ENCODE measurements at regions not wholly inside any gene's neighbourhood (a gene's known extent, or its start where the extent isn't known, plus 50 kb on each side); places are given as distances from the start of the nearest gene placed in this dataset.
"Not testable (repeated sequence)": the region's sequence is repeated elsewhere in the genome, so short reads cannot be mapped to it uniquely, and the experiment has no call there.

DNA sequence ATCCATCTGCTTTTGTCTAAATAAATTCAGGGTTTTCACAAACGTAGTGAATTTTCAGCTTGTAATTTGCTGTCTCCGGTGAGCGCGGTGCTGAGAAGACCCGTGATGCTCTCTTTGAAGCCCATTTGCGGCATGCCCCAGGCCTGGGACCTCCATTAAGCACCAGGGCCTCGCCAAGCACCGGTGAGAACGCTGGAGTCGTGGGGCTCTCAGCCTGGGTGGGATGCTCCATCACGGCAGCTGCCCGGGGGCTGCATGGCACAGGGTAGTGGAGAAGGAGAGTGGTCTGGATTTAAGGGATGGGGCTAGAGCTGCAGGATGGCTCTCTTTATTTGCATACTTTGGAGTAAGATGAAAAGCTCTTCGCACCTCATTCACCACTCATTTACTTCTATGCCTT lies 248.7 kb downstream of the ABCC12 start:
- H3K4me3 Mint-ChIP-seq, result no peak overlapping the region
- H3K9me3 Mint-ChIP-seq, result peaks cover 3% of the 10 kb centered on the region
- no peak for DNase-seq
- no peak overlapping the region for H3K27ac Mint-ChIP-seq
- no peaks in the 10 kb centered on the region for H3K4me1 Mint-ChIP-seq
- H3K27me3 Mint-ChIP-seq, result no peaks in the 10 kb centered on the region
- H3K36me3 Mint-ChIP-seq, result no peaks in the 10 kb centered on the region
- CTCF ChIA-PET, result no interaction called here

DNA sequence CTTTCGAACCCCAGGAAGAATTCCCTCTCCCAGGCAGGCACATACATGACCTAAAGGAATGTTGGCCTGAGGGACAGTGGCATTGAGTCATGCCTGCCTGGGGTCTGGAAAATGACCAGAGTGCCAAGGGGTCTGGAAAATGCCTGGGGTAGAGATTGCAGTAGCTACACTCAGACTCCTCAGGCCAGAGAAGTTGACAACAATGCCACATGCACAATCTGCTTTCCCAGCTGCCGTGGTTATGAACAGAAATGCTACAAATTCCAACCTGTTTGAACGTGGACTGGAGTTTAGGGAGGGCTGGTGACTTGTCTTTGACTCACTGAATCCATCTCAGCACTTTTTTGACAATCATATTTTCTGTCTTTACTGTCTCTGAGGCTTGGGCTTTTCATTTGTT lies 250.0 kb downstream of the ABCC12 start:
- H3K4me3 Mint-ChIP-seq, result no peak overlapping the region
- CTCF ChIA-PET, result no interaction called here
- no peak overlapping the region for H3K27ac Mint-ChIP-seq
- no peaks in the 10 kb centered on the region for H3K4me1 Mint-ChIP-seq
- H3K9me3 Mint-ChIP-seq, result peaks cover 3% of the 10 kb centered on the region
- no peaks in the 10 kb centered on the region for H3K36me3 Mint-ChIP-seq
- DNase-seq, result no peak
- H3K27me3 Mint-ChIP-seq, result no peaks in the 10 kb centered on the region

- Mint-ChIP-seq H3K9me3 (peaks cover 3% of the 10 kb centered on the region), H3K27me3 (no peaks in the 10 kb centered on the region), H3K36me3 (no peaks in the 10 kb centered on the region), H3K4me1 (no peaks in the 10 kb centered on the region), H3K4me3 (no peak overlapping the region), H3K27ac (no peak overlapping the region)
- DNase-seq, result no peak
- CTCF ChIA-PET, result no interaction called here
Observed at GRCh38 chr16:47904691-47905090, 251.1 kb downstream of the ABCC12 start.

GRCh38 chr16:47903470-47903869 lies 252.3 kb downstream of the ABCC12 start:
- DNase-seq, result no peak
- Mint-ChIP-seq H3K4me3 (no peak overlapping the region), H3K36me3 (no peaks in the 10 kb centered on the region), H3K4me1 (no peaks in the 10 kb centered on the region), H3K27me3 (no peaks in the 10 kb centered on the region), H3K9me3 (peaks cover 3% of the 10 kb centered on the region), H3K27ac (no peak overlapping the region)
- CTCF ChIA-PET, result no interaction called here

- CTCF ChIA-PET, H3K9me3 Mint-ChIP-seq, H3K27me3 Mint-ChIP-seq, DNase-seq, H3K4me1 Mint-ChIP-seq, H3K36me3 Mint-ChIP-seq, H3K4me3 Mint-ChIP-seq, H3K27ac Mint-ChIP-seq: not testable (repeated sequence)
Observed at GRCh38 chr16:47897105-47897504, 258.7 kb downstream of the ABCC12 start.

DNA sequence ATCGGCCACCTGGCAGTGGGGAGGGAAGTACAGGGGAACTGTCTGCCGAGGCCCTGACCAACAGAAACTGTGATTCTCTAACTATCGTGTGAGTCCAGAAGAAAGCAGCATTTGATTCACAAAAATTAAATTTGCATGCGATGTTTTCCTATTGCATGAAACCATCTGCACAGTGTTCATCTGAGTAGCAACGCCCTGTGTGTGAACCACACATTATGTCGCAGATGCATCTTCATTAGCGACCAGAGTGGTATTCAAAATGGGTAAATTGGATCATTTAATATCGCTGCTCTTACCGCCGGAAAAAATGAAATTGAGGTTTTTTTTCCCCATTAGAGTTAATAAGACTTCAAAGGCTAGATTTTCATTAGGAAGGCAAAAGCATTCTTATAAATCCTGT lies 260.6 kb downstream of the ABCC12 start:
- CTCF ChIA-PET, result no interaction called here
- no peak overlapping the region for H3K4me3 Mint-ChIP-seq
- no peaks in the 10 kb centered on the region for H3K27me3 Mint-ChIP-seq

DNA sequence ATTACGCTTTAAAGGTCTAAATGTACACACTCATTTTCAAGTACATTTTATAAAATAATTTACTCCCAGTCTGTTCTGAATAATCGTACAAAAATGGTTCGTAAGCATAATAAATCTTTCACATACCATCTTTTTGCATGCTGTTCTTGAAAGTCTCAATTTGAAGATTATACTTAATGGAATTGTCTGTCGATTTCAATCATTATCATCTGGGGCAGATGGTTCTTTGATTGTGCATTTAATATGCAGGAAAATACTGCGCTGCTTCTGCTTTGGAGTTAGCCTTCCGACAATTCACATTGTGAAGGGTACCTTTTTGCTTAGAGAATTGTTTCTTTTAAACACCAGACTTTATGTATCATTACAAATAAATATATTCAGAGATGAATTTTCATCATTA lies 262.8 kb downstream of the ABCC12 start:
- no peak for DNase-seq
- H3K4me3 Mint-ChIP-seq, result no peak overlapping the region
- H3K27ac Mint-ChIP-seq, result no peak overlapping the region
- peaks cover 3% of the 10 kb centered on the region for H3K27me3 Mint-ChIP-seq
- H3K36me3 Mint-ChIP-seq, result no peaks in the 10 kb centered on the region
- no peaks in the 10 kb centered on the region for H3K9me3 Mint-ChIP-seq
- CTCF ChIA-PET, result no interaction called here
- no peaks in the 10 kb centered on the region for H3K4me1 Mint-ChIP-seq

More for the DNA sequence above, 260.6 kb downstream of the ABCC12 start:
- Mint-ChIP-seq H3K27ac (no peak overlapping the region), H3K36me3 (no peaks in the 10 kb centered on the region), H3K4me1 (no peaks in the 10 kb centered on the region), H3K9me3 (no peaks in the 10 kb centered on the region)
- DNase-seq, result no peak

GRCh38 chr16:47888734-47889133 lies 267.1 kb downstream of the ABCC12 start:
- DNase-seq, result no peak
- Mint-ChIP-seq H3K27ac (no peak overlapping the region), H3K4me1 (no peaks in the 10 kb centered on the region), H3K9me3 (no peaks in the 10 kb centered on the region), H3K4me3 (no peak overlapping the region), H3K36me3 (no peaks in the 10 kb centered on the region), H3K27me3 (peaks cover 13% of the 10 kb centered on the region)
- CTCF ChIA-PET, result no interaction called here

DNA sequence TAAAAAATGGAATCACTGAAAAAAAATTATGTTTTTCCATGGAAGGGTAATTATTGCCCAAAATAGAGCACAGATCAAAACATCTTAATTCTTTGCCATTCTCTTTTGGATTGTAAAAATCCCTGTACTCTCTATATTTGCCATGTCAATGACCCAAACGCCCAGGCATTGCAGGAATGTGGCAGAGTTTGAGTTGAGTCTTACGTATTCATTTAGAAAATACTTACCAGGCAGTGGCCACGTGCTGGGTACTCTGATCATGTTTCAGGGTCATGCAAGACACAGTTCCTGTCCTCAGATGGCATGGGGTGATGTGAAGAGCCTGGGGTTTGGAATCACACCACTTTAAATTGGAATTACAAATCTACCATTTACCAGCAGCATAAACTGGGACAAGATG lies 267.7 kb downstream of the ABCC12 start:
- Mint-ChIP-seq H3K4me3 (no peak overlapping the region), H3K27ac (no peak overlapping the region), H3K9me3 (no peaks in the 10 kb centered on the region), H3K36me3 (no peaks in the 10 kb centered on the region), H3K4me1 (no peaks in the 10 kb centered on the region), H3K27me3 (peaks cover 13% of the 10 kb centered on the region)
- DNase-seq, result no peak
- CTCF ChIA-PET, result no interaction called here

GRCh38 chr16:47887496-47887895 lies 268.3 kb downstream of the ABCC12 start:
- no peaks in the 10 kb centered on the region for H3K4me1 Mint-ChIP-seq
- H3K36me3 Mint-ChIP-seq, result no peaks in the 10 kb centered on the region
- no peak overlapping the region for H3K4me3 Mint-ChIP-seq
- no peak overlapping the region for H3K27ac Mint-ChIP-seq
- H3K9me3 Mint-ChIP-seq, result no peaks in the 10 kb centered on the region
- CTCF ChIA-PET, result no interaction called here
- peaks cover 13% of the 10 kb centered on the region for H3K27me3 Mint-ChIP-seq
- no peak for DNase-seq

- Mint-ChIP-seq H3K4me1 (no peaks in the 10 kb centered on the region), H3K4me3 (no peak overlapping the region), H3K36me3 (no peaks in the 10 kb centered on the region), H3K27me3 (peaks cover 13% of the 10 kb centered on the region), H3K27ac (no peak overlapping the region), H3K9me3 (no peaks in the 10 kb centered on the region)
- no peak for DNase-seq
- CTCF ChIA-PET, result no interaction called here
Observed at GRCh38 chr16:47886631-47887415, 269.0 kb downstream of the ABCC12 start.

GRCh38 chr16:47886139-47886538 lies 269.7 kb downstream of the ABCC12 start:
- no peak for DNase-seq
- peaks cover 13% of the 10 kb centered on the region for H3K27me3 Mint-ChIP-seq
- CTCF ChIA-PET, result no interaction called here
- no peaks in the 10 kb centered on the region for H3K9me3 Mint-ChIP-seq
- no peak overlapping the region for H3K27ac Mint-ChIP-seq
- H3K4me3 Mint-ChIP-seq, result no peak overlapping the region
- no peaks in the 10 kb centered on the region for H3K36me3 Mint-ChIP-seq
- no peaks in the 10 kb centered on the region for H3K4me1 Mint-ChIP-seq

GRCh38 chr16:47885489-47885888 lies 270.3 kb downstream of the ABCC12 start:
- Mint-ChIP-seq H3K4me1 (no peaks in the 10 kb centered on the region), H3K4me3 (no peak overlapping the region), H3K9me3 (no peaks in the 10 kb centered on the region), H3K27me3 (peaks cover 13% of the 10 kb centered on the region), H3K27ac (no peak overlapping the region), H3K36me3 (no peaks in the 10 kb centered on the region)
- CTCF ChIA-PET, result no interaction called here
- no peak for DNase-seq

GRCh38 chr16:47884116-47884725 lies 271.6 kb downstream of the ABCC12 start:
- H3K36me3 Mint-ChIP-seq, result no peaks in the 10 kb centered on the region
- H3K9me3 Mint-ChIP-seq, result no peaks in the 10 kb centered on the region
- H3K4me3 Mint-ChIP-seq, result no peak overlapping the region
- CTCF ChIA-PET, result interaction anchor here (1.0 kb wide), 1 partner anchor 11 kb away, joined by 3 read pairs; no protein-coding TSS in a partner anchor
- H3K27ac Mint-ChIP-seq, result no peak overlapping the region
- peaks cover 13% of the 10 kb centered on the region for H3K27me3 Mint-ChIP-seq
- H3K4me1 Mint-ChIP-seq, result no peaks in the 10 kb centered on the region
- no peak for DNase-seq

DNA sequence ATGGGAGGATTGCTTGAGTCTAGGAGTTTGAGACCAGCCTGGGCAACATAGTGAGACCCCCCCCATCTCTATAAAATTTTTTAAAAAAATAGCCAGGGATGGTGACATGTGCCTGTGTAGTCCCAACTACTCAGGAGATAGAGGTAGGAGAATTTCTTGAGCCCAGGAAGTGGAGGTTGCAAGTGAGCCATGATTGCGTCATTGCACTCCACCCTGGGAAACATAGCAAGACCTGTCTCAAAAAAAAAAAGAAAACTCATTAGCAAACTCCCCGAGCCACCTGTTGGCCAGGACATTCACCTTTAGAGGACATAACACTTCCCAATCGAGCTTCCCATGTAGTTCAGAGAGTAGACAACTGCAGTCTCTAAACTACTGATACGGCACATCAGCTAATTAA lies 274.2 kb downstream of the ABCC12 start:
- H3K36me3 Mint-ChIP-seq, result no peaks in the 10 kb centered on the region
- DNase-seq, result no peak
- H3K27ac Mint-ChIP-seq, result no peak overlapping the region
- peaks cover 6% of the 10 kb centered on the region for H3K27me3 Mint-ChIP-seq
- CTCF ChIA-PET, result no interaction called here
- H3K9me3 Mint-ChIP-seq, result no peaks in the 10 kb centered on the region
- no peak overlapping the region for H3K4me3 Mint-ChIP-seq
- no peaks in the 10 kb centered on the region for H3K4me1 Mint-ChIP-seq

All from activated naive CD4-positive, alpha-beta T cell treated with anti-CD3 and anti-CD28 coated beads, Interleukin-2, amount 10 ng/mL, durations not matched to agents 7 days and 5 days (primary cell).